G401 (cell line): ENCODE measurements at regions not wholly inside any gene's neighbourhood (a gene's known extent, or its start where the extent isn't known, plus 50 kb on each side); places are given as distances from the start of the nearest gene placed in this dataset.
A peak's percentile ranks its signal among the peaks of the same experiment; 100 is the strongest.

Experiments
- DNase-seq: peaks from one replicate; pipeline ENCODE4 v3.0.0-alpha.2; 2015; ENCODE audit warnings: low spot score
- in situ Hi-C: cut with HindIII; loops from 2 replicates; pipeline ENCODE4 v1.10.0; 2016; ENCODE audit warnings: low sequenced_read_pairs, mixed read lengths

DNA sequence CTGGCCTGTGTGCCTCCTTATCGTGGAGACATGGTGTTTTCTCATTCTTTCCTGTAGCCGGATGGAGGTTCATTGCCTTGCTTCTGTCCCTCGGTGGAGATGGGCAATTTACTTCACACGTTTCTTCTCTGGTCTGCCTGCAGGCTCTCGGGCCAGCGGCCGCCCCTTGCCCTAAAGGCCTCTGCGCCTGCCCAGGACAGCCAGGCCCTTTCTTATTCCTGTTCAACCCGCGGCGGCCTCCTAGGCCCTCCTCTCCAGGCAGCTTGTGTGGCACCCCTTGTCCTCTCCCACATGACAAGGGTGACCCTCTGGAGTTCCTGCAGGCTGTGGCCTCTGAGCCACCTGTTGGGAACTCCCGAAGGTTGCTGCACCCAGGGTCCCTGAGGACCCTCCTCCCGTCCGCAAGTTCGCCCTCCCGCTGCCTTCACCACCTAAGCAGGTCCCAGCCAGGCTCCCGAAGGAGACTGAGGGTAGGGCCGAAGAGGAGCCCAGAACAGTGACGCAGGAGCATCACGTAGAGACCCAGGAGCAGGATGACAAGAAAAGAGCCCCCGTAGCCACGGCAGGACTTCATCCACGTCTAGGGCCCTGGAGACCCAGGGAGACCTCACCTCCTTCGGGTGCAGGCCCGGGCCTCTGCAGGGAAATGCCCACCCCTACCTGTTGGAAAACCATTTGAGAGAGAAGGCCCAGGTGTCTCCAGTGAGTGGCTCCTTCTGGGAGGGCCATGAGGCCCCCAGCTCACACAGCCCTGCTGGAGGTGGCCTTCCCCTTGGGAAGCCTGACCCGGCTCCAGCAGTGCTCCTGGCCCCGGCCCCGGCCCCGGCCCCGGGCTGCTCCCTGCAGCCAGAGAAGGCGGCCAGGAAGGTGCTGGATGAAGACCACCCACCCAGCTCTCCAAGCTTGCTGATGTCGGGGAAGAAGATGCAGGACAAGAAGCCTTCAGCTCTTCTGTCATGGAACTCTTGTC, 291.4 kb downstream of the TLE4 start:
- in situ Hi-C loops = no loop called here
- DNase-seq = no peak

GRCh38 chr9:79858508-79858907, 286.7 kb downstream of the TLE4 start:
- peak; percentile 6 for DNase-seq
- in situ Hi-C loops = no loop called here

GRCh38 chr9:79857188-79857587, 285.4 kb downstream of the TLE4 start:
- DNase-seq = no peak
- in situ Hi-C loops = no loop called here

DNA sequence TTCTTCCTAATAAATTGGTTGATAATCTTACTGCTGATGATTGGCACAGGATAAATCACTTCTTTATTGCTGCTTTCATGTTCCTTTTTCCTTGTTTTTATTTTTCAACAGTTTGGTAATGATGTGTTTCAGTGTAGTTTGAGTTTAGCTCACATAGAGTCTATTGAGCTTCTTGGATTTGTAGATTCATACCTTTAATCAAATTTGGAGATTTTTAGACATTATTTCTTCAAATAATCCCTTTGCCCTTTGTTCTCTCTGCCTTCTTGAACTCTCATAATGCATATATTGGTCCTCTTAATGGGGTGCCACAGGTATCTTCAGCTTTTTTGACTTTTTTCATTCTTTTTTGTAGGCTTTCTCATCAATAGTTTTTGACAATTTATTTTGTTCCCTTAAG, 275.3 kb downstream of the TLE4 start:
- DNase-seq = no peak
- in situ Hi-C loops = no loop called here

DNA sequence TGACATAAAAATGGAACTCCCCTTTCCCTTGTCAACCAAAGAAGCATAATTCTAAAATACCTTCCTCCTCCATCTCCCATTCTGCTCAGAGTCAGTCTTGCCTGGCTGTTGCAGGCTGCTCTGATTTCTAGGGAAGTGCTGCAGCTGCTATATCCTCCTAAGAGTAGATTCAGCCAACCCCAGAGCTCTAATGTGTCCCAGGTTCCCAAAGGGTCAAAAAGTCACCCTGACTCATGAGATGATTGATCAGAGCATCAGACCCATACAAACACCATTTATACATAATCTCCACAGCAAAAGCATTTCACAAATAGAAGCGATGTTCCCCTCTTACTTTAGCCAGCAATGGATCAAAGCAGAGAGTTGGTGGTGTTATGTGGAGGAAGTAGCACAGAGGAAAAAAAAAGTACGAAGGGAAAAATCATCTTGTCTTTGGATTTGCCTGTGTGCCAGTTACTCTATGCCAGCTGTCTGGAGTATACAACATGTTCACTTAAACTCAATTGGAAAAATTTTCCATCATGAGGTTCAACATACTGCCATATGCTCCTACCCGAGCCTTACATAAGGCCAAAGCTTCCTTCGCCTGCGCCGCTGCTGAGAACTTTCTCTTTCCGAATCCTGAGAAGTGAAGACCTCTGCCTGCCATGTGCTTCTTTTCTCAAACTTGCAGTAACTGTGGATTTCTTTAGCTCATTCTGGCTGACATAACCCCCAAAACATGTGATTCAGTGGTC, 258.0 kb downstream of the TLE4 start:
- in situ Hi-C loops = no loop called here
- DNase-seq = no peak

GRCh38 chr9:79824265-79824664, 252.5 kb downstream of the TLE4 start:
- no peak for DNase-seq
- in situ Hi-C loops = no loop called here

DNA sequence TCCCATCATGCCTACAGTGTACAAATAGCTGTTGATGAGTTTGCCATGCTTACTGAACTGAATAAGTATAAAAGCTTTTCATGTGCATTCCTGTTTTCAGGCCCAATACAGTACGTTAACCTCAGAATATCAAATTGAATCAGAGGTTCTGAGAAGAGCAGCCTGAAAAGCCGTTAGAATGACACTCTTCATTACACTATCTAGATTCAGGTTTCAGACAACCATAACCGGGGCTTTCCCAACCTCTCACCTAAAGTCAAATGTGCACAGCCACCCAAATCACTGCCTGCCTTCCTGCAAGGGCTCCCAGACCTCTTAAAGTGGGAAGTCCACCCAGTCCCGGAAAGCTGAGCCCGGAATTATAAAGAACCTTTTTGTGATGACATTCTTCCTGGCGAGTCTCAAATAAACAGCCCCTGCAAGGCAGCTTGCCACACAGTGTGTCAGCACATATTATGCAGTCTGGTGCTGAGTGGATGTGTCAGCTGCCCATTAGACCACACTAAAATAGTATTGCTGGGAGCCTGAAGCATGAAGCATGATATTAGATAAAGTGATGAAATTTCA, 245.8 kb downstream of the TLE4 start:
- DNase-seq = no peak
- in situ Hi-C loops = no loop called here

DNA sequence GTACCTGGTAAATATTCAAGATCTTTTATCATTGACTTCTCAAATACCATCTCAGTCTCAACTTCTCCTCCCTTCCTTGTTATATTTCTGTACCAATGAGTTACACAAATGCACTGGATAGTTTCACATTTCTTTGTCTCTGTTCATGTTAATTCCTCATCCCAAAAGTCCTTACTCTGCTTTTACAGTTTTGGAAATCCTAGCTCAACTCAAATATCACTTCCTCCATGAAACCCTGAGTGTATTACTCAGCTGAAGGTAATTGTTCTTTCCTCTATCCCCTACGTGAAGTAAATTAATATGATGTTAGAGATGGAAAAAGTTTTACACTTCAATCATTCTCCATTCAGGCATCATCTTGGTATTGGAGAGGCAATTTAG, 241.5 kb downstream of the TLE4 start:
- in situ Hi-C loops = no loop called here
- no peak for DNase-seq

GRCh38 chr9:79812507-79813257, 240.9 kb downstream of the TLE4 start:
- in situ Hi-C loops = no loop called here

GRCh38 chr9:79812099-79812498, 240.3 kb downstream of the TLE4 start:
- DNase-seq = no peak
- in situ Hi-C loops = no loop called here

More at GRCh38 chr9:79812507-79813257, 240.9 kb downstream of the TLE4 start:
- no peak for DNase-seq

DNA sequence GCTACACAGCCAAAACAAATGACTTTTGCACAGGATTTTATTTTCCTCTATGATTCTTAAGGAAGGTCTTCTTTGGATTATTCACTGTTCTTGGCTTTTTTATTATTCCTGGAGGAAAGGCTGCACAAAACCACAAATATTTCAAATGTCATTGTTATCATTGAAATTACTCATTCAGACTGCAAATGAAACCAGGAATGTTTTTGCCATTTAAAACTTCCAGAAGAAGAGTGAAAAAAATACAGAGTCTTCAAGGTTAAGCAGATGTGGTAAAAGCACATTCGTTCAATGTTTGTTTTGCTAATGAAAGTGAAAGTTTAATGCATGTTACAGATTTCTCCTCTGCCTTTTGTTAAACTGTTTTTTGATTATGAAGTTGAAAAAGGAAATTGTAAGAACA, 238.2 kb downstream of the TLE4 start:
- in situ Hi-C loops = no loop called here
- DNase-seq = no peak

GRCh38 chr9:79809316-79809876, 237.6 kb downstream of the TLE4 start:
- in situ Hi-C loops = no loop called here
- no peak for DNase-seq

- peak; percentile 60 for DNase-seq
- in situ Hi-C loops = no loop called here
Measured at GRCh38 chr9:79807971-79808370, 236.2 kb downstream of the TLE4 start.

GRCh38 chr9:79806086-79806485, 234.3 kb downstream of the TLE4 start:
- in situ Hi-C loops = no loop called here
- no peak for DNase-seq

DNA sequence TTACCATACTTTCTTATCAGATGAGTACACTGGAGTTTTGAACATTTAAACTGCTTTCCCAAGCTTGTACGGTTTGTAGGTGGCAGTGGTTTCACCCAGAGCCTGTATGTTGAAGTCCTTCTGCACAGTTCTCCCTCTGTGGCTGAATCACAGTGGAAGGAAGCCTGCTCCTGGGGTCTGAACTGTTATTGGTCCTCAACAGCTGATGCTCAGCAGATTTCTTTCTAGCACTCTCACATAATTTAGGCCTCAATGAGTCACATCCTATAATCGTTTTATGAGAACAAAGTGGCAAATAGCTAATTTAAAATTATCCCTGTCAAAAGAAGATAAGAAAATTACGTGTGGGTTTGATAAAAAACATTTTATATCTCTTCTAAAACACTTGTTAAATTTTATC, 229.7 kb downstream of the TLE4 start:
- DNase-seq = no peak
- in situ Hi-C loops = no loop called here

DNA sequence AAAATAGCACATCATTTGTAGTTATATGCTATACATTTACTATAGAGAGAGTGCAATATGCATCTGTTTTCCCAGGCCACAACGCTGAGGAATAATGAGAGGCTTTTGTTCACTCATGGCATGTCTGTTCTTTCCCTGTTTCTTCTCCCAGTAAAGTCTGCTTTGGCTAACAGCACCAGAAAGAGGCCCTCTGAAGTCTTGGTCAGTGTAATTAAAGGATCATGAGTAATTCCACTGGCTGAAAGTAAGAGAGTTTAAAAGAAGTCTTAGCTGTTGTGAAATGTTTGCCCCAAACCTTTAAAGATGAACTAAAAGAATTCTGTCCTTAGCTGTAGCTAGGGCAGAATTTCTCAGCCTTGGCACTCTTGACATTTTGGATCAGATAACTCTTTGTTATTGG, 228.8 kb downstream of the TLE4 start:
- no peak for DNase-seq
- in situ Hi-C loops = no loop called here

GRCh38 chr9:79799691-79800335, 228.0 kb downstream of the TLE4 start:
- peak; percentile 60 for DNase-seq
- in situ Hi-C loops = no loop called here

DNA sequence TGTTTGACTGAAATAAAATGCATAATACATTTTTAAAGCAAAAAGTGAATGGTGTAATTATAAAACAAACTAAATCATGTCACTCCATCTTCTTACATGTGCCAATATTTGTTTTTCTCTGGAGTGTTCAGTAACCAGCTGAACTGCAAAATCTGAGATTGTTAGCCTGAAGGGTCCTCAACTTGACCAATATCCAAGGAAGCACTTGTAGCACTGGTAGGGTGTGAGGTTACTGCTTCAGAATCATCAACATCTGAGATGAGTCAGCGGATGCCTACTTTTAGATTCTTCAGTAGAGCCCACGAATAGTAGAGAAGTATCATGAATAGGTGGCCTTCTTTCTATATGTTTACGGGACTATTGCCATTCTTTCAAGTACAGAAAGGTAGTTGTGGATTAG, 226.7 kb downstream of the TLE4 start:
- in situ Hi-C loops = no loop called here
- DNase-seq = no peak

DNA sequence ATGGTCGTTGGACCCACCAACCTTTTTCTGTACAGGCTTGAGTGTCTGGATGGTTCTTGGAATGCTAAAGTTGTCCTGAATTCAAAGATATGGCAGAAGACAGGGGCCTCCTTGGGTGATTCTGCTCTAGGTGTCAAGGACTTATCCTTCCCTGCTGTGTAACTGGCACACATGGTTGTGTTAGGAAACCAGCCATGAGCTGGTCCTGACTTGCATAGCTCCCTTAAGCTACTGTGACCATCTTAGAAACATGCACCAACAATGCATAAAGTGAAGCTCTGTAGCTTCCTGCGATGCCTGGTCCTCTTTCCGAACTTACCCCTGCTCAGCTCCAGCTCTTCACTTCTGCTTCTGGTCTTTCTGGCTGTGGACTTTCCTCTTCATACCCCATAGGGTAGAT, 224.6 kb downstream of the TLE4 start:
- no peak for DNase-seq
- in situ Hi-C loops = no loop called here
